Endothelial cell (in vitro differentiated cells): ENCODE measurements at regions not wholly inside any gene's neighbourhood (a gene's known extent, or its start where the extent isn't known, plus 50 kb on each side); places are given as distances from the start of the nearest gene placed in this dataset.

Source experiments
- DNase-seq: peaks from one replicate; pipeline ENCODE4 v3.0.0; 2021; ENCODE audit warnings: low spot score
- H3K27ac Mint-ChIP-seq: one replicate; pipeline ENCODE4 v1.8.0; 2021; ENCODE audit warnings: mixed read lengths, inconsistent platforms; ENCODE audit not compliant: unreplicated experiment
- H3K27me3 Mint-ChIP-seq: one replicate; pipeline ENCODE4 v1.8.0; 2021; ENCODE audit warnings: mild to moderate bottlenecking, moderate library complexity, mixed read lengths, inconsistent platforms; ENCODE audit not compliant: unreplicated experiment
- H3K36me3 Mint-ChIP-seq: one replicate; pipeline ENCODE4 v1.8.0; 2021; ENCODE audit warnings: mild to moderate bottlenecking, low read depth, mixed read lengths, inconsistent platforms; ENCODE audit not compliant: unreplicated experiment
- H3K4me1 Mint-ChIP-seq: one replicate; pipeline ENCODE4 v1.8.0; 2021; ENCODE audit warnings: mild to moderate bottlenecking, mixed read lengths, inconsistent platforms; ENCODE audit not compliant: unreplicated experiment
- H3K4me3 Mint-ChIP-seq: one replicate; pipeline ENCODE4 v1.8.0; 2021; ENCODE audit warnings: mild to moderate bottlenecking, mixed read lengths, inconsistent platforms; ENCODE audit not compliant: unreplicated experiment
- H3K9me3 Mint-ChIP-seq: one replicate; pipeline ENCODE4 v1.8.0; 2021; ENCODE audit warnings: mixed read lengths, inconsistent platforms; ENCODE audit not compliant: unreplicated experiment
- TF ChIP-seq, protein P1 (sequence below): fragments of 200-600 bp; sonication (generic); IDR thresholded peaks from one replicate; pipeline ENCODE4 v1.5.0; 2021; ENCODE audit warnings: antibody characterized with exemption; ENCODE audit not compliant: unreplicated experiment

DNA sequence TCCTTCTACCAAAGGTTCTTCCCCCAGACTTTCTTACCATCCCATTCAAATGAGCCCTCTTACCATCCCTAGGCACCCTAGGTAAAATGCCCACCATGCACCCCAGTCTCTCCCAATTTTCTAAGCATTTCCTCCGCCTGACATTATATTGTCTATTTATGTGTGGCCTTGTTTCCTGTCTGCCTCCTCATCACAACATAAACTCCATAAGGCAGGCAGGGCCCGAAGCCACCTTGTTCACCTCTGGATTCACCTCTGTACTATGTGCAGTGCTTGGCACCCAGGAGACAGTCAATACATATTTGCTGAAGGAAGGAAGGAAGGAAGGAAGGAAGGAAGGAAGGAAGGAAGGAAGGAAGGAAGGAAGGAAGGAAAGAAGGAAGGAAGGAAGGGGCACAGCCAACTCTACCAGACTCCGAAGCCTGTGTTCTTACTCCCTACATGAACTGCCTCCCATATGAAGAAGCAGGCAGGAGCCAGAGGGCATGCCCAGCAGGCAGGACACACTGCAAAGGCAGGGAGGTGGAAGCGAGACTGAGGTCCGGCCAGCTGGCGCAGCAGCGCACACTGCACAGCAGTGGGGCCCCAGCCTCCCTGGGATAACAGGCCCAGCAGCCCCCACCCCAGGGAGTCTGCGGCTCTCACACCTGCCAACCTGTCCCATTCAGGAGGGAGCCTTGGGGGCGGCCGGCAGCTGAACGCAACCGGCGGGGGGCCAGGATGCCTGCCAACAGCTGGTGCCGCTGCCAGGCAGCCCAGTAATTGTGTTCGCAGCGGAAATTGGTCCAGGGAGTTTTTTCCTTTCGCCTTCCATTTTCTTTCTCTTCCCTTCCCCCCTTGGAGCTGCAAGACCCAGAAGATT, 106.0 kb upstream of the LINGO1 start:
- Mint-ChIP-seq H3K27ac (peak overlapping the region; percentile 75), H3K4me3 (no peak overlapping the region), H3K36me3 (no peaks in the 10 kb centered on the region), H3K9me3 (no peaks in the 10 kb centered on the region), H3K27me3 (peaks cover 2% of the 10 kb centered on the region), H3K4me1 (peaks cover 31% of the 10 kb centered on the region)
- TF ChIP-seq, protein P1, sequence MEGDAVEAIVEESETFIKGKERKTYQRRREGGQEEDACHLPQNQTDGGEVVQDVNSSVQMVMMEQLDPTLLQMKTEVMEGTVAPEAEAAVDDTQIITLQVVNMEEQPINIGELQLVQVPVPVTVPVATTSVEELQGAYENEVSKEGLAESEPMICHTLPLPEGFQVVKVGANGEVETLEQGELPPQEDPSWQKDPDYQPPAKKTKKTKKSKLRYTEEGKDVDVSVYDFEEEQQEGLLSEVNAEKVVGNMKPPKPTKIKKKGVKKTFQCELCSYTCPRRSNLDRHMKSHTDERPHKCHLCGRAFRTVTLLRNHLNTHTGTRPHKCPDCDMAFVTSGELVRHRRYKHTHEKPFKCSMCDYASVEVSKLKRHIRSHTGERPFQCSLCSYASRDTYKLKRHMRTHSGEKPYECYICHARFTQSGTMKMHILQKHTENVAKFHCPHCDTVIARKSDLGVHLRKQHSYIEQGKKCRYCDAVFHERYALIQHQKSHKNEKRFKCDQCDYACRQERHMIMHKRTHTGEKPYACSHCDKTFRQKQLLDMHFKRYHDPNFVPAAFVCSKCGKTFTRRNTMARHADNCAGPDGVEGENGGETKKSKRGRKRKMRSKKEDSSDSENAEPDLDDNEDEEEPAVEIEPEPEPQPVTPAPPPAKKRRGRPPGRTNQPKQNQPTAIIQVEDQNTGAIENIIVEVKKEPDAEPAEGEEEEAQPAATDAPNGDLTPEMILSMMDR, result no peak
- peak; percentile 26 for DNase-seq

DNA sequence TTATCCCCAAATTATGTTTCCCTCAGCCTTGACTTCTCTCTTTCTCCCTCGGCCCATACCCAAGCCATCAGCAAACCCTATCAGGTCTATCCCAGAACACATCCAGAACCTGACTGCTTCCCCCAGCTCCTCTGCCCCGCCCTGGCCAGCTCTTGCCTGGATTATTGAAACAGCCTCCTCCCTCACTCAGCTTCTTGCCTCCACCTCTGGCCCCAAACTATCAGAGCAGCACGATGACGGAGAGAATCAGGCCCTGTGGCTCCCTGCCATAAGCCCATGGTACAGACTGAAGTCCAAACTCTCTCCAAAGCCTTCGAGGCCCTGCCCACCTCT, 105.3 kb upstream of the LINGO1 start:
- Mint-ChIP-seq H3K4me3 (no peak overlapping the region), H3K9me3 (no peaks in the 10 kb centered on the region), H3K36me3 (no peaks in the 10 kb centered on the region), H3K27ac (peak overlapping the region; percentile 75), H3K4me1 (peaks cover 31% of the 10 kb centered on the region), H3K27me3 (peaks cover 2% of the 10 kb centered on the region)
- DNase-seq, result no peak
- TF ChIP-seq, protein P1, result no peak

DNA sequence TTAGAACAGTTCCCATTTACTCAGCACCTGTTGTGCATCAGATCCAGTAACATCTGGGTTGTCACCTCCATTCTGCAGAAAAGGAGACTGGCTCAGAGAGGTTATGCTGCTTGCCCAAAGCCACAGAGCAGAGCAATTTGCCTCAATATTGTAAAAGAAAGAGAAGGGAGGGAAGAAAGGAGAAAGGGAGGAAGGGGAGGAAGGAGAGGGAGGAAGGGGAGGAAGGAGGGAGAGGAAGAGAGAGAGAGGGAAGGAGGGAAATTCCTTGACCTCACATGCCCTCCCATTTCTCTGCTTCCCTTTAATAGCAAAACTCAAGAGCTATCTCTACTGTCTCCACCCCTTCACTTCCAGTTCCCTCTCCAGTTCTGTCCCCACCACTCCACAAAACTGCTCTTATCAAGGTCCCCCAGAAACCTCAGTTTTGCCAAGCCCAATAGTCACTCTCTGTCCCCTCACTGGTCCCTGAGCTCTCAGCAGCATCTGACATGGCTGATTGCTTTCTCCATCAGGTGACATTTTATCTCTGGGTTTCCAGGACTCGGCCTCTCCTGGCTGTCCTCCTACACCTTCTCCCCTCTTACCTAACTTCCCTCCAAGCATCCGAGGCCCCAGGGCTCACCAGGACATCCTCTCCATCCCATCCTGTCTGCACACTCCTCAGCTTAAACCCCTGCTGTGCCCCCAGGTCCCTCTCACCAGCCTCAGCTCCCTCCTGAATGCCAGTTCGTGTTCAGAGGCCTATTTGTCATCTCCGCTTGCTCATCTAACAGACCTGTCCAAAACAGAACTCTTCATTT, 104.7 kb upstream of the LINGO1 start:
- no peak for DNase-seq
- TF ChIP-seq, protein P1, result no peak
- no peak overlapping the region for H3K4me3 Mint-ChIP-seq
- peak overlapping the region; percentile 7 for H3K27ac Mint-ChIP-seq
- peaks cover 31% of the 10 kb centered on the region for H3K4me1 Mint-ChIP-seq
- no peaks in the 10 kb centered on the region for H3K9me3 Mint-ChIP-seq
- peaks cover 2% of the 10 kb centered on the region for H3K27me3 Mint-ChIP-seq
- H3K36me3 Mint-ChIP-seq, result no peaks in the 10 kb centered on the region

DNA sequence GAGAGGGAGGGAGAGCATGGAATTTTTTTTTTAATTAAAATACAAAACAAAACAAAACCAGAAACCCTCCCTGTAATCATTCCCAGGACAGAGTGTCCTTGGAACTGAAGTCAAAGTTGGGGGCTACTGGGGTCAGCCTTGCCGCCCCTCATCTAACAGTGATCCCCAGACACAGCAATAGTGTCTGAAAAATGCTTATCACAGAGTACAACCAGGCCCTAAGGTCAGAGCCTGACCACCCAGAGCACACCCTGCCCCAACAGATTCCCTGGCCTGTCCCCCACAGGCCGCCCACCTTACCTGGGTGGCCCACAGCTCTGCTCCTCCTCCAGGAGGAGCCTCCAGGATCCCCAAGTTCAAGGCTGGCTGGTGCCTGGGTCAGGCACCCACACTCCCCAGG, 101.6 kb upstream of the LINGO1 start:
- peaks cover 3% of the 10 kb centered on the region for H3K36me3 Mint-ChIP-seq
- no peak overlapping the region for H3K27ac Mint-ChIP-seq
- H3K9me3 Mint-ChIP-seq, result no peaks in the 10 kb centered on the region
- no peak for DNase-seq
- H3K4me3 Mint-ChIP-seq, result no peak overlapping the region
- H3K27me3 Mint-ChIP-seq, result peaks cover 3% of the 10 kb centered on the region
- TF ChIP-seq, protein P1, result no peak
- H3K4me1 Mint-ChIP-seq, result peaks cover 24% of the 10 kb centered on the region
